ENCODE measurements at regions not wholly inside any gene's neighbourhood (a gene's known extent, or its start where the extent isn't known, plus 50 kb on each side); places are given as distances from the start of the nearest gene placed in this dataset.

GRCh38 chr12:4099276-4099675 lies 174.3 kb upstream of the CCND2 start:
- DNase-seq = no peak

GRCh38 chr12:4091016-4091743 lies 182.4 kb upstream of the CCND2 start:
- DNase-seq = no peak

- DNase-seq = peak; percentile 52
Observed at GRCh38 chr12:4089956-4090355, 183.6 kb upstream of the CCND2 start.

- peak; percentile 65 for DNase-seq
Observed at GRCh38 chr12:4089121-4089606, 184.4 kb upstream of the CCND2 start.

GRCh38 chr12:4088451-4088850 lies 185.1 kb upstream of the CCND2 start:
- no peak for DNase-seq

GRCh38 chr12:4086481-4086880 lies 187.1 kb upstream of the CCND2 start:
- no peak for DNase-seq

GRCh38 chr12:4084573-4084972 lies 189.0 kb upstream of the CCND2 start:
- no peak for DNase-seq

- no peak for DNase-seq
Observed at GRCh38 chr12:4082809-4083403, 190.7 kb upstream of the CCND2 start.

GRCh38 chr12:4080213-4080612 lies 193.3 kb upstream of the CCND2 start:
- no peak for DNase-seq

GRCh38 chr12:4074129-4074528 lies 199.4 kb upstream of the CCND2 start:
- no peak for DNase-seq

GRCh38 chr12:4069670-4070010 lies 196.4 kb upstream of the PARP11 start:
- no peak for DNase-seq

- DNase-seq = peak; percentile 39
Observed at GRCh38 chr12:4068981-4069669, 195.9 kb upstream of the PARP11 start.

GRCh38 chr12:4064008-4064407 lies 190.8 kb upstream of the PARP11 start:
- DNase-seq = no peak

GRCh38 chr12:4059898-4060568 lies 186.8 kb upstream of the PARP11 start:
- no peak for DNase-seq

GRCh38 chr12:4056910-4057845 lies 184.0 kb upstream of the PARP11 start:
- no peak for DNase-seq

- DNase-seq = no peak
Observed at GRCh38 chr12:4054630-4055029, 181.4 kb upstream of the PARP11 start.

GRCh38 chr12:4052691-4053090 lies 179.5 kb upstream of the PARP11 start:
- DNase-seq = no peak

- DNase-seq = no peak
Observed at GRCh38 chr12:4051596-4051995, 178.4 kb upstream of the PARP11 start.

- DNase-seq = no peak
Observed at GRCh38 chr12:4050340-4050739, 177.1 kb upstream of the PARP11 start.

- DNase-seq = no peak
Observed at GRCh38 chr12:4049298-4050080, 176.3 kb upstream of the PARP11 start.

GRCh38 chr12:4047421-4047820 lies 174.2 kb upstream of the PARP11 start:
- DNase-seq = no peak
